SK-N-SH (cell line): ENCODE measurements at regions not wholly inside any gene's neighbourhood (a gene's known extent, or its start where the extent isn't known, plus 50 kb on each side); places are given as distances from the start of the nearest gene placed in this dataset.

Experiments used
- CTCF ChIA-PET: fragments of 300-600, 350-600 bp; formaldehyde crosslinking; extraction: SDS; loops from one replicate; lab custom pipeline; 2021; lab: Yijun Ruan, JAX
- POLR2A ChIA-PET: fragments of 350-600 bp; sonication (Branson Sonifier 250); formaldehyde crosslinking; extraction: SDS; loops from one replicate; lab custom pipeline; 2020; ENCODE audit warnings: antibody characterized with exemption, inconsistent platforms; lab: Yijun Ruan, JAX
- DNase-seq: peaks from one replicate; pipeline ENCODE4 v3.0.0; 2012
- H2AFZ ChIP-seq: fragments of 200-600 bp; sonication (generic); 2 replicates; pipeline ENCODE4 v1.8.1; 2016; ENCODE audit warnings: antibody characterized with exemption, mild to moderate bottlenecking, low read depth
- H3F3A ChIP-seq: fragments of 200-600 bp; sonication (generic); replicated peaks from 2 replicates; pipeline ENCODE3; 2016; ENCODE audit warnings: antibody characterized with exemption, mild to moderate bottlenecking; ENCODE audit not compliant: insufficient read depth
- H3K27ac ChIP-seq, 2 experiments: fragments of 200-500 bp in 1 of 2; fragments of 200-600 bp in 1 of 2; sonication (Bioruptor generic) in 1 of 2; sonication (generic), shearing (Covaris generic) in 1 of 2; 2 replicates each; pipeline versions ENCODE4 v1.5.1 to v1.6.1; 2014 to 2016; ENCODE audit warnings: low read depth in 2 of 2, inconsistent platforms in 1 of 2, low read length in 1 of 2, mild to moderate bottlenecking in 1 of 2, mixed read lengths in 1 of 2
- H3K27me3 ChIP-seq: fragments of 200-600 bp; sonication (generic), shearing (Covaris generic); 2 replicates; pipeline ENCODE4 v1.6.1; 2016; ENCODE audit warnings: mixed run types; ENCODE audit not compliant: insufficient read depth
- H3K36me3 ChIP-seq, 2 experiments: fragments of 200-500 bp in 1 of 2; fragments of 200-600 bp in 1 of 2; sonication (Bioruptor generic) in 1 of 2; sonication (generic) in 1 of 2; replicated peaks in 1 of 2; 2 replicates each; pipeline versions ENCODE3 to v1.5.1; 2014 to 2016; ENCODE audit warnings: low read length in 1 of 2, mild to moderate bottlenecking in 1 of 2; ENCODE audit not compliant: insufficient read depth in 2 of 2, control insufficient read depth in 1 of 2
- H3K4me1 ChIP-seq, 2 experiments: fragments of 200-500 bp in 1 of 2; fragments of 200-600 bp in 1 of 2; sonication (Bioruptor generic) in 1 of 2; sonication (generic), shearing (Covaris generic) in 1 of 2; 2 replicates each; pipeline versions ENCODE4 v1.5.1 to v1.6.1; 2014 to 2016; ENCODE audit warnings: low read depth in 1 of 2, low read length in 1 of 2, mixed run types in 1 of 2; ENCODE audit not compliant: insufficient read depth in 2 of 2, control insufficient read depth in 1 of 2
- H3K4me2 ChIP-seq: fragments of 200-600 bp; sonication (generic), shearing (Covaris generic); 2 replicates; pipeline ENCODE4 v1.6.1; 2017; ENCODE audit warnings: mixed run types
- H3K4me3 ChIP-seq, 2 experiments: fragments of 200-500 bp in 1 of 2; fragments of 200-600 bp in 1 of 2; sonication (Bioruptor generic) in 1 of 2; sonication (generic), shearing (Covaris generic) in 1 of 2; 2 replicates each; pipeline versions ENCODE4 v1.5.1 to v1.8.1; 2014 to 2016; ENCODE audit warnings: low read depth in 2 of 2, inconsistent platforms in 1 of 2, low read length in 1 of 2, mild to moderate bottlenecking in 1 of 2, mixed read lengths in 1 of 2, moderate library complexity in 1 of 2
- H3K79me2 ChIP-seq: fragments of 200-600 bp; sonication (generic); 2 replicates; pipeline ENCODE4 v1.8.1; 2017; ENCODE audit warnings: mild to moderate bottlenecking; ENCODE audit not compliant: insufficient read depth
- H3K9ac ChIP-seq: fragments of 200-600 bp; sonication (generic); 2 replicates; pipeline ENCODE4 v1.6.1; 2017; ENCODE audit warnings: mixed run types
- H3K9me2 ChIP-seq: fragments of 200-600 bp; sonication (generic); 2 replicates; pipeline ENCODE4 v1.6.1; 2017; ENCODE audit warnings: mixed run types
- H3K9me3 ChIP-seq: fragments of 200-600 bp; sonication (generic); 2 replicates; pipeline ENCODE4 v1.6.1; 2017; ENCODE audit warnings: mixed run types, mild to moderate bottlenecking, moderate library complexity
- H4K20me1 ChIP-seq: fragments of 200-600 bp; sonication (generic); 2 replicates; pipeline ENCODE4 v1.6.1; 2017; ENCODE audit warnings: mild to moderate bottlenecking, mixed run types; ENCODE audit not compliant: insufficient read depth
- ELF1 ChIP-seq: IDR thresholded peaks from 2 replicates; pipeline ENCODE4 v1.4.0; 2012
- EP300 ChIP-seq, 2 experiments: IDR thresholded peaks; 2 replicates each; pipeline versions ENCODE4 v1.4.0 to v1.6.1; 2012; ENCODE audit warnings: borderline replicate concordance in 1 of 2, low read depth in 1 of 2, low read length in 1 of 2
- FOXJ3 ChIP-seq: sonication (generic); formaldehyde crosslinking; IDR thresholded peaks from 2 replicates; pipeline ENCODE4 v1.5.1; 2020; ENCODE audit warnings: mild to moderate bottlenecking, missing genetic modification reagents
- GATA2 ChIP-seq: sonication (generic); formaldehyde crosslinking; IDR thresholded peaks from 2 replicates; pipeline ENCODE4 v1.5.0; 2020; ENCODE audit warnings: mild to moderate bottlenecking, missing genetic modification reagents
- NFIC ChIP-seq: IDR thresholded peaks from 2 replicates; pipeline ENCODE4 v1.4.0; 2012; ENCODE audit warnings: borderline replicate concordance
- NRF1 ChIP-seq: IDR thresholded peaks from 2 replicates; pipeline ENCODE4 v1.6.1; 2012; ENCODE audit warnings: low read depth, mild to moderate bottlenecking, low read length
- POLR2AphosphoS5 ChIP-seq: IDR thresholded peaks from 2 replicates; pipeline ENCODE4 v1.6.1; 2012; ENCODE audit warnings: low read depth, low read length
- RCOR1 ChIP-seq: fragments of 150-350 bp; IDR thresholded peaks from 2 replicates; pipeline ENCODE4 v1.6.1; 2017; ENCODE audit warnings: antibody characterized with exemption, low read length
- REST ChIP-seq: IDR thresholded peaks from 2 replicates; pipeline ENCODE4 v1.6.1; 2012; ENCODE audit warnings: mild to moderate bottlenecking, low read depth, low read length, moderate library complexity
- RFX5 ChIP-seq: IDR thresholded peaks from 2 replicates; pipeline ENCODE4 v1.6.1; 2012; ENCODE audit warnings: mild to moderate bottlenecking, improper control_type of control experiment, low read length
- SIN3A ChIP-seq: IDR thresholded peaks from 2 replicates; pipeline ENCODE4 v1.6.1; 2012; ENCODE audit warnings: low read depth, mild to moderate bottlenecking, low read length, moderate library complexity, borderline replicate concordance
- SMC3 ChIP-seq: IDR thresholded peaks from 2 replicates; pipeline ENCODE4 v1.6.1; 2012; ENCODE audit warnings: low read depth, low read length, improper control_type of control experiment
- YY1 ChIP-seq: IDR thresholded peaks from 2 replicates; pipeline ENCODE4 v1.4.0; 2012; ENCODE audit warnings: low read depth, mild to moderate bottlenecking
- ZBTB33 ChIP-seq: IDR thresholded peaks from 2 replicates; pipeline ENCODE4 v1.4.0; 2012; ENCODE audit warnings: low read depth, borderline replicate concordance
- WGBS: methylation state at CpG from one replicate; pipeline ENCODE4 v1.1.6; 2017; ENCODE audit warnings: low lambda C conversion rate; 5-methylcytosine and 5-hydroxymethylcytosine counted together
- TF ChIP-seq, protein P1 (sequence below): fragments of 200-600 bp; sonication (generic); IDR thresholded peaks from 2 replicates; pipeline ENCODE4 v1.6.1; 2017; ENCODE audit warnings: antibody characterized with exemption, mild to moderate bottlenecking, moderate library complexity
- TF ChIP-seq, protein P2 (sequence below): IDR thresholded peaks from 2 replicates; pipeline ENCODE4 v1.4.0; 2012; ENCODE audit warnings: low read depth, borderline replicate concordance
- TF ChIP-seq, protein P3 (sequence below): IDR thresholded peaks from 2 replicates; pipeline ENCODE4 v1.4.0; 2012; ENCODE audit warnings: low read depth

DNA sequence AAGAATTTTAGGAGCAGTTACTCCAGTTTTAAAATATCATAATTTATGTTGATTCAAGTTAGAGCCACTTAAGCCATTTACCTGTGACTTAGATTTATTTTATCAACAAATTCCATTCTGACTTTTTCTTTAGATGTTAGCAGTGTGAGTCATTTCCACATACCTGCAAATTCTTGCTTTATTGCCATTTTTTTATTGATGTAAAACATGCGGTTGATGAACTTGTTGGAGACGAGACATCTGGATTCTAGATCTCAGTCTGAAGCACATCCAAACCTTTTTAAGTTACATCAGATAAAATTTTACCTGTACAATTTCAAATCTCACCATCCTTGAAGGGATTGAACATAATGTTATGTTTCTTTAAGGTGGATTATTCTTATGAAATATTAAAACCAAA lies 240.9 kb downstream of the IRX1 start:
- H3K4me2 ChIP-seq, result no peak overlapping the region
- H3K9me2 ChIP-seq, result no peaks in the 10 kb centered on the region
- H3K27me3 ChIP-seq, result no peaks in the 10 kb centered on the region
- DNase-seq, result no peak
- CTCF ChIA-PET, result no interaction called here
- POLR2A ChIA-PET, result no interaction called here
- WGBS, result 3% methylated on average over 2 of the region's 2 CpGs
- H2AFZ ChIP-seq, result no peak overlapping the region
- no peak for TF ChIP-seq RFX5
- no peak for TF ChIP-seq GATA2 (CRISPR knock-in tag)
- TF ChIP-seq RCOR1, result no peak
- TF ChIP-seq, protein P1, sequence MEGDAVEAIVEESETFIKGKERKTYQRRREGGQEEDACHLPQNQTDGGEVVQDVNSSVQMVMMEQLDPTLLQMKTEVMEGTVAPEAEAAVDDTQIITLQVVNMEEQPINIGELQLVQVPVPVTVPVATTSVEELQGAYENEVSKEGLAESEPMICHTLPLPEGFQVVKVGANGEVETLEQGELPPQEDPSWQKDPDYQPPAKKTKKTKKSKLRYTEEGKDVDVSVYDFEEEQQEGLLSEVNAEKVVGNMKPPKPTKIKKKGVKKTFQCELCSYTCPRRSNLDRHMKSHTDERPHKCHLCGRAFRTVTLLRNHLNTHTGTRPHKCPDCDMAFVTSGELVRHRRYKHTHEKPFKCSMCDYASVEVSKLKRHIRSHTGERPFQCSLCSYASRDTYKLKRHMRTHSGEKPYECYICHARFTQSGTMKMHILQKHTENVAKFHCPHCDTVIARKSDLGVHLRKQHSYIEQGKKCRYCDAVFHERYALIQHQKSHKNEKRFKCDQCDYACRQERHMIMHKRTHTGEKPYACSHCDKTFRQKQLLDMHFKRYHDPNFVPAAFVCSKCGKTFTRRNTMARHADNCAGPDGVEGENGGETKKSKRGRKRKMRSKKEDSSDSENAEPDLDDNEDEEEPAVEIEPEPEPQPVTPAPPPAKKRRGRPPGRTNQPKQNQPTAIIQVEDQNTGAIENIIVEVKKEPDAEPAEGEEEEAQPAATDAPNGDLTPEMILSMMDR, result no peak
- no peak for TF ChIP-seq FOXJ3 (CRISPR knock-in tag)
- TF ChIP-seq, protein P2, sequence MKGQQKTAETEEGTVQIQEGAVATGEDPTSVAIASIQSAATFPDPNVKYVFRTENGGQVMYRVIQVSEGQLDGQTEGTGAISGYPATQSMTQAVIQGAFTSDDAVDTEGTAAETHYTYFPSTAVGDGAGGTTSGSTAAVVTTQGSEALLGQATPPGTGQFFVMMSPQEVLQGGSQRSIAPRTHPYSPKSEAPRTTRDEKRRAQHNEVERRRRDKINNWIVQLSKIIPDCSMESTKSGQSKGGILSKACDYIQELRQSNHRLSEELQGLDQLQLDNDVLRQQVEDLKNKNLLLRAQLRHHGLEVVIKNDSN, result no peak
- no peak for TF ChIP-seq SMC3
- TF ChIP-seq ELF1, result no peak
- TF ChIP-seq EP300 (IDR thresholded peaks at IDR 0.05; ENCODE audit: borderline replicate concordance in 1 of 2, low read depth in 1 of 2, low read length in 1 of 2), result no peak
- TF ChIP-seq ZBTB33, result no peak
- TF ChIP-seq NFIC, result no peak
- no peak for TF ChIP-seq YY1
- TF ChIP-seq NRF1, result no peak
- TF ChIP-seq POLR2AphosphoS5, result no peak
- H3K4me1 ChIP-seq, result no peaks in the 10 kb centered on the region
- H4K20me1 ChIP-seq, result no peaks in the 10 kb centered on the region
- no peak overlapping the region for H3K4me3 ChIP-seq
- no peak overlapping the region for H3K9ac ChIP-seq
- H3F3A ChIP-seq, result no peaks in the 10 kb centered on the region
- no peaks in the 10 kb centered on the region for H3K79me2 ChIP-seq
- no peaks in the 10 kb centered on the region for H3K9me3 ChIP-seq
- no peaks in the 10 kb centered on the region for H3K36me3 ChIP-seq
- no peak overlapping the region for H3K27ac ChIP-seq

GRCh38 chr5:3837506-3837905 lies 241.9 kb downstream of the IRX1 start:
- H3K4me2 ChIP-seq, result no peak overlapping the region
- H3K36me3 ChIP-seq, result no peaks in the 10 kb centered on the region
- H3K27ac ChIP-seq, result no peak overlapping the region
- no peak overlapping the region for H3K4me3 ChIP-seq
- H2AFZ ChIP-seq, result no peak overlapping the region
- ChIA-PET POLR2A (no interaction called here), CTCF (no interaction called here)
- no peaks in the 10 kb centered on the region for H3K79me2 ChIP-seq
- no peaks in the 10 kb centered on the region for H4K20me1 ChIP-seq
- no peaks in the 10 kb centered on the region for H3K4me1 ChIP-seq
- no peaks in the 10 kb centered on the region for H3K9me2 ChIP-seq
- no peak for DNase-seq
- no peaks in the 10 kb centered on the region for H3K9me3 ChIP-seq
- no peaks in the 10 kb centered on the region for H3K27me3 ChIP-seq
- no peak overlapping the region for H3K9ac ChIP-seq
- no peaks in the 10 kb centered on the region for H3F3A ChIP-seq
- 19% methylated on average over 4 of the region's 4 CpGs for WGBS
- TF ChIP-seq REST (no peak), EP300 (IDR thresholded peaks at IDR 0.05; ENCODE audit: borderline replicate concordance in 1 of 2, low read depth in 1 of 2, low read length in 1 of 2) (no peak), NFIC (no peak), SIN3A (no peak)
- TF ChIP-seq, protein P3, sequence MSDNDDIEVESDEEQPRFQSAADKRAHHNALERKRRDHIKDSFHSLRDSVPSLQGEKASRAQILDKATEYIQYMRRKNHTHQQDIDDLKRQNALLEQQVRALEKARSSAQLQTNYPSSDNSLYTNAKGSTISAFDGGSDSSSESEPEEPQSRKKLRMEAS, result no peak
- TF ChIP-seq, protein P1, result no peak
